Muscle layer of duodenum (tissue), 2 donors: ENCODE measurements at regions not wholly inside any gene's neighbourhood (a gene's known extent, or its start where the extent isn't known, plus 50 kb on each side); places are given as distances from the start of the nearest gene placed in this dataset.
"Not testable (repeated sequence)": the region's sequence is repeated elsewhere in the genome, so short reads cannot be mapped to it uniquely, and the experiment has no call there.

Experiments used
- H3K27ac ChIP-seq: one replicate; pipeline ENCODE4 v1.7.0; 2013; ENCODE audit warnings: mild to moderate bottlenecking, low read length
- H3K27me3 ChIP-seq: one replicate; pipeline ENCODE4 v1.7.0; 2013; ENCODE audit warnings: low read depth, mild to moderate bottlenecking, control low read depth, low read length
- H3K36me3 ChIP-seq, 2 donors: one replicate each; pipeline ENCODE4 v1.7.0; 2013; ENCODE audit warnings: low read length in 2 of 2, control low read depth in 1 of 2, mild to moderate bottlenecking in 1 of 2; ENCODE audit not compliant: insufficient read depth in 2 of 2, control insufficient read depth in 1 of 2
- H3K4me1 ChIP-seq, 2 donors: one replicate each; pipeline ENCODE4 v1.7.0; 2013; ENCODE audit warnings: low read length in 2 of 2, mild to moderate bottlenecking in 2 of 2, control low read depth in 1 of 2, moderate library complexity in 1 of 2; ENCODE audit not compliant: insufficient read depth in 2 of 2, control insufficient read depth in 1 of 2
- H3K4me3 ChIP-seq, 2 donors: one replicate each; pipeline ENCODE4 v1.7.0; 2013; ENCODE audit warnings: low read length in 2 of 2, low read depth in 1 of 2, mild to moderate bottlenecking in 1 of 2
- H3K9me3 ChIP-seq, 2 donors: one replicate each; pipeline ENCODE4 v1.7.0; 2013; ENCODE audit warnings: low read length in 2 of 2, control low read depth in 1 of 2, mild to moderate bottlenecking in 1 of 2; ENCODE audit not compliant: control insufficient read depth in 1 of 2
- donor health status: healthy.

- H3K36me3 ChIP-seq = no peaks in the 10 kb centered on the region
- H3K9me3 ChIP-seq = no peaks in the 10 kb centered on the region
- H3K4me3 ChIP-seq = peak overlapping the region in 1 of 2 donors; percentile 1
- peak overlapping the region; percentile 40 for H3K27ac ChIP-seq
- H3K4me1 ChIP-seq = no peaks in the 10 kb centered on the region
- H3K27me3 ChIP-seq = no peaks in the 10 kb centered on the region
These were observed 78.6 kb upstream of the BOD1L1 start for GRCh38 chr4:13706120-13706519.

- Histone ChIP-seq H3K4me1 (no peaks in the 10 kb centered on the region), H3K9me3 (no peaks in the 10 kb centered on the region), H3K36me3 (no peaks in the 10 kb centered on the region), H3K27me3 (no peaks in the 10 kb centered on the region), H3K27ac (no peak overlapping the region), H3K4me3 (no peak overlapping the region)
These were observed 79.2 kb upstream of the BOD1L1 start for GRCh38 chr4:13706716-13707115.

DNA sequence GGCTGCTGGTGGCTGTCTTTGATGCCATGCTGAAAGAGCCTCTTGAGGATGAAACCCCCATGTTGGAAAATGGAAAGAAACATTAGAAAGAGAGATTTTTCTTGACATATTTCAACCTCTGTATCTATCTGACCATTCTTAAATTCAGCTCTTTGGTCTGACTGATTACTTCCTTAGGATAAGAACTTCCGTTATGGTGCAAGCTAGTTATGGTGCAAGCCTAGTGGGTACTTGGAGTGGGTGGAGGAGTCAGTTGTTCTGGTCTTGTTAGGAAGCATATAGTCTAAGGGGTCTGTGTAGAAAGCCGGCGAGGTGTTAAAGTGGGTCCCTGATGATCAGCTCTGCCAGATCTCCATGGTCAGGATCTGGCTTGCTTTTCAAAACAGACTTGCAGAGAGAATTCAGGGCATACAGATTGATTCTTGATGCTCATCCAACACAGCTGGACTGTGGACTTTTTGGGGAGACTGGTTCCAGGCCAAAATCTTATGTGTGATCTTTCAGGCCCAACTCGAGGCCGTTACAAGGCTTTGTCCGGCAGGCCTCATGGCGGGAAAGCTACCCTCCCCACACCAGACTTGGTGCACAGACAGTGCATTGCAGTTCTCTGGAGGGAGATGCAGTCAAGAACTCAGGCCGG is 82.8 kb upstream of the BOD1L1 start:
- no peaks in the 10 kb centered on the region for H3K36me3 ChIP-seq
- H3K9me3 ChIP-seq = no peaks in the 10 kb centered on the region
- no peak overlapping the region for H3K4me3 ChIP-seq
- H3K27ac ChIP-seq = no peak overlapping the region
- no peaks in the 10 kb centered on the region for H3K27me3 ChIP-seq
- no peaks in the 10 kb centered on the region for H3K4me1 ChIP-seq

DNA sequence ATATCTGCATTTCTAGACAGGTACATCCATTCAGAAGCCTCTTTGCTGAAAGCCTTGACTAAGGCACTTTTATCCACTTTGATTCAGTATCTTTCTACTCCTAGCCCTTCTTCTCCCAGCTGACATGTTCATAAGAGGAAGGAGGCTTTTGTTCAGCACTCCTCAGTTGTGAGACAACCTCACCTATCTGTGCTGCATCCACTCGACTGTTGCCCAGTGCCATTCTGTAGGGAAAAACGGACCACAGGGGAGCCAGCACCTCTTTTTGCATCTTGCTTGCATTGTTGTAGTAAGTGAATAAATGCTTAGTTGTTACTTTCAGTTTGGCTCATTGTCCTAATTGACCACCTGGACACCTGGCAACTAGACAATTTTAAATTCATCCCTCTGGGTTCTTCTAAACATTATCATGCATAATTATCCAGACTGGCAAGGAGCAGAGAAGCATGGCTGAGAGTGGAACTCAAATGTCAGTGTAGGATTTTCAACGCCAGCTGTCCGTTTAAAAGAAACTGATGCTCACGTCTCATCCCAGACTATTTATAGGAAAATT is 83.8 kb upstream of the BOD1L1 start:
- Histone ChIP-seq H3K27ac (no peak overlapping the region), H3K9me3 (no peaks in the 10 kb centered on the region), H3K4me3 (no peak overlapping the region)

GRCh38 chr4:13721894-13722293 is 94.4 kb upstream of the BOD1L1 start:
- no peaks in the 10 kb centered on the region for H3K4me1 ChIP-seq
- H3K36me3 ChIP-seq = no peaks in the 10 kb centered on the region
- no peak overlapping the region for H3K27ac ChIP-seq
- H3K4me3 ChIP-seq = no peak overlapping the region
- H3K27me3 ChIP-seq = no peaks in the 10 kb centered on the region
- no peaks in the 10 kb centered on the region for H3K9me3 ChIP-seq

More for the DNA sequence above, 83.8 kb upstream of the BOD1L1 start:
- H3K36me3 ChIP-seq = no peaks in the 10 kb centered on the region
- H3K4me1 ChIP-seq = no peaks in the 10 kb centered on the region
- no peaks in the 10 kb centered on the region for H3K27me3 ChIP-seq

DNA sequence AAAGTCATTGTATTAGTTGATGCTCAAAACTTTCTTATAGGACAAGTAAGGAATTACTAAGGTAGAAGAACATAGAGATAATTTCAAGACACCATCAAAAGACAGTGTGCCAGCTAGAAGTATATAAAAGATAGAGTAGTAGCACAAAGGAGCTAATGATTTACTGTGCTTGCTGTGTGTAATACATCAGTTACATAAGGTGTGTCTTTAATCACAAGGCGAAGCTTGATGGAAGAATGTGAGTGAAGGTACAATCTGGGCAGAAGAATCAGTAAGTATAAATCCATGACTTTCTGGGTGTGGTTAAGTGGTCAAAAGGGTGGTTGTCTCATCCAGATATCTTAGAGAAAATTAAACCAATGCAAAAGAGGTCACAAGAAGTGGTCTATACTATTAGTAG is 95.1 kb upstream of the BOD1L1 start:
- Histone ChIP-seq H3K27ac (no peak overlapping the region), H3K9me3 (no peaks in the 10 kb centered on the region), H3K36me3 (no peaks in the 10 kb centered on the region), H3K4me1 (no peaks in the 10 kb centered on the region), H3K27me3 (no peaks in the 10 kb centered on the region), H3K4me3 (no peak overlapping the region)

- Histone ChIP-seq H3K27ac (no peak overlapping the region), H3K4me1 (no peaks in the 10 kb centered on the region)
These were observed 101.2 kb upstream of the BOD1L1 start for GRCh38 chr4:13728761-13729160.

DNA sequence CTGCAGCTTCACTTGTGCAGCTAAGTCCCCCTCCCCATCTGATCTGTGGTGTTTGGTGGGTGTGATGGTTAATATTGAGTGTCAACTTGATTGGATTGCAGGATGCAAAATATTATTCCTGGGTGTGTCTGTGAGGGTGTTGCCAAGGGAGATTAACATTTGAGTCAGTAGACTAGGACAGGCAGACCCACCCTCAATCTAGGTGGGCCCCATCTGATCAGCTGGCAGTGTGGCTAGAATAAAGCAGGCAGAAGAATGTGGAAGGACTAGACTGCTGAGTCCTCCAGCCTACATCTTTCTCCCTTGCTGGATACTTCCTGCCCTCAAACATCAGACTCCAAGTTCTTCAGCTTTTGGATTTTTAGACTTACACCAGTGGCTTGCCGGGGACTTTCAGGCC is 103.5 kb upstream of the BOD1L1 start:
- Histone ChIP-seq H3K4me3 (no peak overlapping the region), H3K27ac (no peak overlapping the region), H3K4me1 (no peaks in the 10 kb centered on the region), H3K27me3 (no peaks in the 10 kb centered on the region), H3K9me3 (no peaks in the 10 kb centered on the region), H3K36me3 (no peaks in the 10 kb centered on the region)

More at GRCh38 chr4:13728761-13729160, 101.2 kb upstream of the BOD1L1 start:
- H3K9me3 ChIP-seq = no peaks in the 10 kb centered on the region
- H3K36me3 ChIP-seq = no peaks in the 10 kb centered on the region
- no peak overlapping the region for H3K4me3 ChIP-seq
- H3K27me3 ChIP-seq = no peaks in the 10 kb centered on the region

DNA sequence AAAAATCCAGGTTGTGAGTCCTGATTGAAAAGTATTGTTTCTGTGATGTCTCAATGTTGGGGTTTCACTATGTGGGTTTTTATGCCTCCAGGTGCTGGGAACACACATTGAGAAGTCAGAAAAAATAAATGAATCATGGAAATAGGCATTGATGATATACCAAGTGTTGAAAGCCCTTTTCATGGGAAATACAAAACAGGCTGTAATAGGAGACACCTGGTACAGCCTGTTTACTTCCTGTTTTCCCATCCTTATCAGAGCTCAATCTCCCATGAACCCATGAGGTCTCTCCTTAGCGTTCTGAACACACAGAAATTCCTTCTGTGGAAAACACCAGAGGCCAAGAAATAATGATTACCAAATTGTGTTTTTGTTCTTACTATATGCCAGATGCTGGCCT is 106.3 kb upstream of the BOD1L1 start:
- Histone ChIP-seq H3K27ac (no peak overlapping the region), H3K4me3 (no peak overlapping the region), H3K36me3 (no peaks in the 10 kb centered on the region), H3K4me1 (no peaks in the 10 kb centered on the region), H3K27me3 (no peaks in the 10 kb centered on the region), H3K9me3 (no peaks in the 10 kb centered on the region)

DNA sequence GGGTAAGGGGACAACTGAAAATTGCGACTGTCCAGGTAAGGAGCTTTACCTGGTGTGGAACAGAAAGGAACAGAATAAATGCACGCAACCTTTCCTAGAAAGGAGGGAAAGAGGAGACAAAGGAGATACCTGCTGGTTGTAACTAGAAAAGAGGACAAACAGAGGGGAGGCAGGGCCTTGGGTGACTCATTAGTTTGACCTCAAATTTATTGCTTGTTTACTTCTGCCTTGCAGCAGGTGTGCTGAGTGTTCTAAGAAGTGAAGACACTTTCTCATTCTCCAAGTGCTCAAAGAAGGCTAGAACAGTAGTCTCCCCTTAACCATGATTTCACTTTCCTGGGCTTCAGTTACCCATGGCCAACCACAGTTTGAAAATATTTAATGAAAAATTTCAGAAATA is 123.1 kb upstream of the BOD1L1 start:
- Histone ChIP-seq H3K36me3 (no peaks in the 10 kb centered on the region), H3K27me3 (no peaks in the 10 kb centered on the region), H3K4me3 (no peak overlapping the region), H3K9me3 (no peaks in the 10 kb centered on the region), H3K4me1 (no peaks in the 10 kb centered on the region), H3K27ac (no peak overlapping the region)

DNA sequence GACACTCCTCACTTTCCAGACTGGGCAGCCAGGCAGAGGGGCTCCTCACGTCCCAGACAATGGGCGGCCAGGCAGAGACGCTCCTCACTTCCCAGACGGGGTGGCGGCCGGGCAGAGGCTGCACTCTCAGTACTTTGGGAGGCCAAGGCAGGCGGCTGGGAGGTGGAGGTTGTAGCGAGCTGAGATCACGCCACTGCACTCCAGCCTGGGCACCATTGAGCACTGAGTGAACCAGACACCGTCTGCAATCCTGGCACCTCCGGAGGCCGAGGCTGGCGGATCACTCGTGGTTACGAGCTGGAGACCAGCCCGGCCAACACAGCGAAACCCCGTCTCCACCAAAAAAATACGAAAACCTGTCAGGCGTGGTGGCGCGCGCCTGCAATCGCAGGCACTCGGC is 134.1 kb upstream of the BOD1L1 start:
- H3K27me3 ChIP-seq, H3K27ac ChIP-seq, H3K4me1 ChIP-seq, H3K4me3 ChIP-seq, H3K36me3 ChIP-seq: not testable (repeated sequence)
- peaks cover 0 to 10% of the 10 kb centered on the region in 2 donors for H3K9me3 ChIP-seq

DNA sequence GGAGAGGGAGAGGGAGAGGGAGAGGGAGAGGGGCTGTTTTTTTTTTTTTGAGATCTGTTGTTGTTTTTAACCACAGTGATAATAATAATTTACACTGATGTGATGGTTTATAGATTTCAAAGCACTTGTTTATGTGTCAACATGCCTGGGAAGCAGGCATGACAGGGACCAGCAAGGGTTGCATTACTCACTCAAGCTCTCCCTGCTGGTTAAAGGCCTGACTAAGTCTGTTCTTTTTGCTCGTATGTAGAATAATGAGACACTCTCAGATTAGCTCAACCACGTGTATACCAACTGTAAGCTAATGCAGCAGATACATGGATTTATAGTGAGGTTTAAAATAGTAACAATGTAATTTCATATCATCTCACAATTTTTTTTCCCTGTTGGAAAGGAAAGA is 134.6 kb upstream of the BOD1L1 start:
- Histone ChIP-seq H3K27ac (no peak overlapping the region), H3K4me3 (no peak overlapping the region), H3K4me1 (no peaks in the 10 kb centered on the region), H3K9me3 (peaks cover 0 to 7% of the 10 kb centered on the region in 2 donors), H3K36me3 (no peaks in the 10 kb centered on the region), H3K27me3 (no peaks in the 10 kb centered on the region)
